Cerebellar nuclear complex (tissue), 1 donor: ENCODE measurements at regions not wholly inside any gene's neighbourhood (a gene's known extent, or its start where the extent isn't known, plus 50 kb on each side); places are given as distances from the start of the nearest gene placed in this dataset.

Experiments
- DNase-seq, 2 experiments: peaks; one replicate each; lab custom pipeline; 2025; lab: John Stamatoyannopoulos, UW

DNA sequence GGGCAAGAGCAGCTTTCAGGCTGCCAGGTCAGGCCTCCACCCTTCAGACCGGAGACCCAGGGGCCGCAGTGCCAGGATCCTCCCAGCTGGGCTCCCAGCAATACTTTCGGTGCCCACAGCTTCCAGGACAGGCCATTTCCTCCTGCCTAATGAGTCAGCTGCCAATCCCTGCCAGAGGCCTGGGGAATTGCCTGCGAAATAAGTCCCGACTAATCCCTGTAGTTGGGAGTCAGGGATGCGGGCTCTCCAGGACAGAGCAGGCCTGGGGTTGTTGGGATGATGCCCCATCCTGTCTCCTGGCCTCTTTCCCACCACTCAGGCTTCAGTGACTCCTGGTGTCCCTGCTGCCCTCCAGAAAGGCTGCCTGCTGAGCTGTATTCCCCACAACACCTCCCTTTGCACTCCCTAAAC is 143.5 kb upstream of the UNC5B start:
- DNase-seq = peak; percentile 8 to 46

DNA sequence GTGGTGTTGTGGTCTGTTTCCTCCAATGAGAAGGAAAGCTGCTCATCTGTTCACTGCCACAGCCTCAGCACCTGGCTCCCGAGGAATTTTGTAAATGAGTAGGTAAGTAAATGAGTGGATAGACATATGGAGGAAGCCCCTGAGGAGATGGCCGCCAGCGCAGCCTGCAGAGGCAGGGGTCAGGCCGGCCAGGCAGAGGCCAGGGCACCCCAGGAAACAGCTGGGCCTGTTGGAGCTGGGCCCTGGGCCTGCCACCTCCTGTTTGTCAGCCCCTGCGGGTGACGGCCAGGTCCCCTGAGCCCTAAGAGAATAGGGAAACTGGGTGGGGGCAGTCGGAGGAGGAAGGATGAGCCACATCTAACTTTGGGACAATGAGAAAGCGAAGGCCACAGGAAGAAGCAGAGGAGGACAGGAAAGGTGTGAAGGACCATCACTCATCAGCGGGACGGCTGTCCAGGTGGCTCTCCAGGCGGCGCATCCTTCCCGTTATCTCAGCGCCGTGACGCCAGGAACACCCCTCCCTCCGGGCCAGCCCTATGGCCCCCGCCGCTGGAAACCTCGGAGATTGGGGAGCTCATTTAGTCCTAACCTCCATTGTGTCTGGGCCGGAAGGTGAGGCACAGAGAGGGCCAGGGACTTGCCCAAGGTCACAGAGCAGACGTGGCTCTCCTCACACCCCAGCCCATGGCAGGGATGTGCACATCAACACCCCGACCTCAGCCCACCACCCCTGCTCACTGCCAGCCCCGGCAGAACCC is 142.3 kb upstream of the UNC5B start:
- DNase-seq = no peak

DNA sequence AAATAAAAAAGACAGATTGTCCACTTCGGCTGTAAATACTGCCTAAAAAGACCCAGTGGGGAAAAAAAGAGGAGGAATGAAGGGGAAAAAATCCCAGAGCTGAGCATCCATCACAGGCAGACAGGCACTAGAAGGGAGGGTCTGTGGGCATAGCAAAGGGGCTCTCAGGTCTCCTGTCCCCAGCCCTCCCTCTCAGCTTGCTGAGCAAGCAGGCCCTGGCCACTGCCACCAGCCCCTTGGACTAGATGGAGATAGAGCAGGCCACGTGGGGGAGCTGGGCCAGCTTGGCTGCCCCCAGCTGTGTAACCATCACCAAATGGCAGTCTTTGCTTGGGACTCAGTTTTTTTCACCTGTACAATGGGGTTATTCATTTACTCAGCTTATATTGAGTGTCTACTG is 141.6 kb upstream of the UNC5B start:
- no peak for DNase-seq

GRCh38 chr10:71072131-71072822 is 140.1 kb upstream of the UNC5B start:
- DNase-seq = no peak

GRCh38 chr10:71072823-71073210 is 139.6 kb upstream of the UNC5B start:
- no peak for DNase-seq

DNA sequence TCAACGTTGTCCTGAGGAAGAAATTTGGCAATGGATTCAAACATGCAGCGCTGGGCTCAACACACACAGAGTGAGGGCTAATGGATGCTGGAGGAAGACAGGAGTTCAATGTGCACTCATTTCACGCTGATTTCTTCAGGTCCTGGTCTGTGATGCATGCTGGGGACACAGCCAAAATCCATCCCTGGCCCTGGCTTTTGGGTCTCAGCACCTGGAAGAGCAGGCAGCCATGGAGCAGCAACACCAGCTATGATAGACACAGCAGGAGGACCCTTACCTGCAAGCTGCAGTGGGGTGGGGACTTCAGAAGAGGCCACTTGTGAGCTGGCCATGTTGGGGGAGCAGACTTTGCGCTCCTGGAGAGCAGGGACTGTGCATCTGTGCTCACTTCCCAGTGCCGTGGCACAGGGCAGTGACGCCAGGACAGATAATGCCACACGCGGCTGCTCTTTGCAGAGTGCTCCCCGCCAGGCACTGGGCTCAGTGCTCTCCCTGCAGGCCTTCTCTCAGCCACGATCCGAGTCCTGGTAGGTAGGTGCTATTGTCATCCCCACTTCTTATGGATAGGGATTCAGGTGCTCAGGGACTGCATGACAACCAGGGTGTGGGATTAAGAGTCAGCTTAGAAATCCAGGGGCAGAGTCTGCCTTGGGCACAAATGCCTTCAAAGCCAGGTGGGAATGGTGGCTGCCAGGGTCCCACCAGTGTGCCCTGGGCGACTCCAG is 138.8 kb upstream of the UNC5B start:
- no peak for DNase-seq

- no peak for DNase-seq
Observed at GRCh38 chr10:71074176-71074755, 138.1 kb upstream of the UNC5B start.

- no peak for DNase-seq
Observed at GRCh38 chr10:71075086-71075758, 137.1 kb upstream of the UNC5B start.

- no peak for DNase-seq
Observed at GRCh38 chr10:71075759-71076472, 136.5 kb upstream of the UNC5B start.

DNA sequence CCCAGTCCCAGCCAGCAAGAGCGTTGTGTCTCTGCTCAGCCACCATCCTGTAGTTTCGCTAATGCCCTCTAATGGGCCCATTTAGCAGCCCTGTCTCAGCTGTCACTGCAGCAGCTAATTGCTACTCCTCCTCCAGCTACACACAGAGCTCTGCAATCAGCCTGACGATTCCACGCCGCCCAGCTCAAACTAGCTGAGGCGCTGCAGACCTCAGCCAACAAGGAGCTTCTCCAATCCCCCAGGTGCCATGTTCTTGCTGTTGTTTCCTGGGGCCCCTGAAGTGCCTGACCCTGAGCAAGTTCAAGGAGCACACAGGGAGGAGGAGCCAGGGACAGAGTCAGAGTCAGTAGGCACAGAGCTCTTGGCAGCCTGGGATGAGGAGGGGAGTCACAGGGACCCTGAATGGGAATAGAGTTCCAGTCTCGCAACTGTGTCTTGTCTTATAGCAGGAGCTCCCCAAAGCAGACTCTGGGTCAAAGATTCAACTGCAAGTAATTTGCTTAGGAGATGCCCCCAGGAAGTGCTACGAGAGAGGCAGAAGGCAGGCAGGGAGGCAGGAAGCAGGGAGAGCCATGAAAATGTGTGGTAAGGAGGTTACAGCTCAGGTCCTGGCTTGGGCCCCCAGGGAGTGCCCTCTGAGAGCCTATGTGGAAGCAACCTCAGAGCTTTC is 135.8 kb upstream of the UNC5B start:
- DNase-seq = no peak

DNA sequence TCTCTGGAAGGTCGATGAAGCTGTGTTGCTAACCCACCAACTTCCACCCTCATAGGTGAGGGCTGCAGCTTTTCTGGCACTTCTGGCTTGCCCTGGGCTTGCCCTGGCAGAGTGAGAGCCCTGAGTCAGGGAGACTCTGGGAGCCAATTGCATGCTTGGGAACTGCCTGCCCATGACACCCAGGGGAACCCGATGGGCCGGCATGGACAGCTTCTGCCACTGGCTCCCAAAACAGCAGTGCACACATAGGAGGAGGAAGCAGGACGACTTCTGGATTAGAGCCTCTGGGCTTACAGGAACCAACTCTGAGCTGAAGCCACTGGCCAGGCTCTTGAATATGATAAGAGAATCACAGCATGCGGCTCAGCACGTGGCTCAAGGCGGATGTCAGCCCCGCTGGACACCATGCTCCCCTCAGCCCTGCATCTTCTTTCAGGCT is 135.2 kb upstream of the UNC5B start:
- DNase-seq = no peak

DNA sequence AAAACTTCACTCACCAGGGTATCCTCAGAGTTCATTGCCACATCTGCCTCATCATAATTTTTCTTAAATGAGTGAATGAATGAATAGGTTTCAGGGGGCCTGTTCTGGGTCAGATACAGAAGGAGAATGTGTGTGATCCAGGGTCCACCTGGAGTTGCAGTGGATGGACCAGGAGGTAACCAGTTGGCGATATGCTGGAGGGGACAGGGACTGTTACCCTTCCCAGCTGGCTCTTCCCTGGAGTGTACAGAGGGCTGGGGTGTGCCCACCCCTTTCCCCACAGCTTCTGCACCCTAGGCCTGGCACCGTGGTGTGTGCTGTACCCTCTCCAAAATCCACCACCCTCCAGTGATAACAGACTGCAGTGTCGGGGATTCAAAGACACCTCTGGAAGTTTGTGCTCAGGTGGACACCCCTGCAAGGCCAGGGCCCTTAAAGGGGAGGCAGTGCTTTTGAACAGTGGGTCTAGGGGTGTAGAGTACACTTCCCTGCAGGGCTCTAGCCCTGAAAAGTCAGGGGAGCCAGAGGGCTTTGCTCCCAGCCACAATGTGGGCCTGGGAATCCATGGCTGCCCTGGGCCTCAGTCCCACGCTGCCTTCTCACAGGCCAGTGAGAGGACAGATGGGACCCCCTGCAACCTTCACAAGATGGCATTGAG is 134.4 kb upstream of the UNC5B start:
- no peak for DNase-seq

DNA sequence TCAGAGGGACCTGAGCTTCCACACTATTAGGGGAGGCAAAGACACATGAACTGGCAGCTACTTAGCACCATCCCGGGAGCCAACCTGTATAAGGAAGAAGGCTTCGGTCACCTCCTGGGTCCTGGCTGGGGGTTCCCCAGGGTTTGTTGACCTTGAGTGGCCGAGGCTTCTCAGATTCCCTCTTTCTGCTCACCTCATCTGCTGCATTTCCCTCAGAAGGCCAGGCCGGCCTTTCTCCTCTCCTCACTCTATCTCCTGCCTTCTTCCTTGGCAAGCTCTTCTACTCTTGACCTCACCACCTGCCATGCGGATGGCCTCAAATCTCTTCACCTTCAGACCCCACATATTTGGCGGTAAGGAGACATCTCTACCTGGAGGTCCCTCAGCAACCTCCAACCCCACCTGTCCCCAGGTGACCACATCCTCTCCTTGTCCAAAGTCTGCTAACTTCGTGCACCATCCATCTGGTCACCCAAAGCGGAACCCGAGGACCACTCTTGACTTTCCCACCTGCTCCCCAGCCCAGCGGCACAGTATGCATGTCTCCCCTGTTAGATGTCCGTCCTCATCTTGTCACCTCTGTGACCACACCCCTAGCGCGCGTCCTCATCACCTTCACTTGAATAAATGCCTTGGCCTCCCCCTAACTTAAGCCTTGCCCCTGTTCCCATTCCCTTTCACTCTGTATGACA is 133.8 kb upstream of the UNC5B start:
- no peak for DNase-seq

DNA sequence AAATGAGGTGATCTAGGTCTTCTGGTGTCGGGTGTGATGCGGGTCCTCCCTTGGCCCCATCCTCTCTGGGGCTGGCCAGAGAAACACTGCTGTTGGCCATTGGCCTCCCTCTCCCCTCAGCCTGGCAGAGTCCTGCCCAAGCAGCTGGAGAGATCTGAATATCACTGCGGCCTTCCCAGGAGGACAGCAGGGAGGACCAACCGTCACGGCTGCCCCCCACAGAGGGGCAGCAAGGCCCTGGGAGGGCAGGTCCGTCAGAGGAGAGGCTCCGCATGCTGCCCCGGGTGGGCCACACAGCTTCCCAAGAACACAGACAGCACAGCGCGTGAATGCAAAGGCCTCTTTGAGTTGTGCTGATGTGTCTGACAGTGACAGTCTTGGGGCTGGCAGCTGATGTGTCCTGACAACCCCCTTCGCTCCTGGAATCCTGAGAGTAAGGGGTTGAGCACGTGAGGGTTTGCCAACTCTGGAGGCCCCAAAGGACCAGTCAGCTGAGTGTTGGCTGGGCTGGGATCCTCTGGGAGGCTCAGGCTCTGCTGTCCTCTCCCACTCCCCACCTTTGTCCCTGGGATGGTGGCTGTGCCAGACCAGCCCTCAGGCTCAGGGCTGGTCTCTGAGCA is 132.5 kb upstream of the UNC5B start:
- DNase-seq = no peak

- DNase-seq = no peak
Observed at GRCh38 chr10:71080381-71081228, 131.8 kb upstream of the UNC5B start.

GRCh38 chr10:71081229-71081560 is 131.2 kb upstream of the UNC5B start:
- no peak for DNase-seq

- no peak for DNase-seq
Observed at GRCh38 chr10:71081912-71082311, 130.5 kb upstream of the UNC5B start.

- DNase-seq = no peak
Observed at GRCh38 chr10:71082960-71083715, 129.2 kb upstream of the UNC5B start.
